ENCODE measurements at regions not wholly inside any gene's neighbourhood (a gene's known extent, or its start where the extent isn't known, plus 50 kb on each side); places are given as distances from the start of the nearest gene placed in this dataset.

- H3K27ac Mint-ChIP-seq, result no peak overlapping the region
- H3K36me3 Mint-ChIP-seq (ENCODE audit: low read depth), result no peaks in the 10 kb centered on the region
- ATAC-seq (no peak), DNase-seq (no peak)
- POLR2A ChIA-PET, result no interaction called here
- CTCF ChIA-PET, result no interaction called here
- no peaks in the 10 kb centered on the region for H3K27me3 Mint-ChIP-seq (ENCODE audit: low read depth)
- H3K4me3 Mint-ChIP-seq, result no peak overlapping the region
- H3K9me3 Mint-ChIP-seq (ENCODE audit: insufficient read depth), result no peaks in the 10 kb centered on the region
- no peaks in the 10 kb centered on the region for H3K4me1 Mint-ChIP-seq (ENCODE audit: low read depth)
Observed at GRCh38 chr11:21911061-21911460, 281.8 kb upstream of the ANO5 start.

GRCh38 chr11:21912285-21912684, 280.6 kb upstream of the ANO5 start:
- Mint-ChIP-seq H3K27me3 (ENCODE audit: low read depth) (no peaks in the 10 kb centered on the region), H3K9me3 (ENCODE audit: insufficient read depth) (no peaks in the 10 kb centered on the region), H3K36me3 (ENCODE audit: low read depth) (no peaks in the 10 kb centered on the region), H3K27ac (no peak overlapping the region), H3K4me1 (ENCODE audit: low read depth) (no peaks in the 10 kb centered on the region), H3K4me3 (no peak overlapping the region)
- POLR2A ChIA-PET, result interaction anchor here (0.6 kb wide), 1 partner anchor 214 kb away, joined by 3 read pairs; no protein-coding TSS in a partner anchor
- CTCF ChIA-PET, result no interaction called here
- DNase-seq, result no peak
- ATAC-seq, result no peak

GRCh38 chr11:21921151-21921550, 271.7 kb upstream of the ANO5 start:
- CTCF ChIA-PET, result no interaction called here

GRCh38 chr11:21924262-21924661, 268.6 kb upstream of the ANO5 start:
- Mint-ChIP-seq H3K4me3 (no peak overlapping the region), H3K9me3 (ENCODE audit: insufficient read depth) (peaks cover 7% of the 10 kb centered on the region), H3K36me3 (ENCODE audit: low read depth) (no peaks in the 10 kb centered on the region), H3K27me3 (ENCODE audit: low read depth) (no peaks in the 10 kb centered on the region), H3K27ac (no peak overlapping the region), H3K4me1 (ENCODE audit: low read depth) (no peaks in the 10 kb centered on the region)
- POLR2A ChIA-PET, result no interaction called here
- CTCF ChIA-PET, result no interaction called here
- ATAC-seq (no peak), DNase-seq (no peak)

More at GRCh38 chr11:21921151-21921550, 271.7 kb upstream of the ANO5 start:
- DNase-seq, result no peak
- Mint-ChIP-seq H3K4me3 (no peak overlapping the region), H3K27me3 (ENCODE audit: low read depth) (no peaks in the 10 kb centered on the region), H3K36me3 (ENCODE audit: low read depth) (no peaks in the 10 kb centered on the region), H3K4me1 (ENCODE audit: low read depth) (no peaks in the 10 kb centered on the region), H3K9me3 (ENCODE audit: insufficient read depth) (no peaks in the 10 kb centered on the region), H3K27ac (no peak overlapping the region)
- POLR2A ChIA-PET, result no interaction called here
- ATAC-seq, result no peak

- no peaks in the 10 kb centered on the region for H3K4me1 Mint-ChIP-seq (ENCODE audit: low read depth)
- ChIA-PET POLR2A (no interaction called here), CTCF (no interaction called here)
- H3K36me3 Mint-ChIP-seq (ENCODE audit: low read depth), result no peaks in the 10 kb centered on the region
- peaks cover 11% of the 10 kb centered on the region for H3K9me3 Mint-ChIP-seq (ENCODE audit: insufficient read depth)
- DNase-seq (no peak), ATAC-seq (no peak)
- H3K27me3 Mint-ChIP-seq (ENCODE audit: low read depth), result no peaks in the 10 kb centered on the region
- H3K27ac Mint-ChIP-seq, result no peak overlapping the region
- no peak overlapping the region for H3K4me3 Mint-ChIP-seq
Observed at GRCh38 chr11:21927628-21928027, 265.3 kb upstream of the ANO5 start.

- no peak overlapping the region for H3K4me3 Mint-ChIP-seq
Observed at GRCh38 chr11:21928847-21929246, 264.0 kb upstream of the ANO5 start.

GRCh38 chr11:21930408-21930807, 262.5 kb upstream of the ANO5 start:
- POLR2A ChIA-PET, result no interaction called here
- ATAC-seq, result no peak

More at GRCh38 chr11:21928847-21929246, 264.0 kb upstream of the ANO5 start:
- no peak for DNase-seq
- no peaks in the 10 kb centered on the region for H3K4me1 Mint-ChIP-seq (ENCODE audit: low read depth)
- no peaks in the 10 kb centered on the region for H3K27me3 Mint-ChIP-seq (ENCODE audit: low read depth)
- peaks cover 11% of the 10 kb centered on the region for H3K9me3 Mint-ChIP-seq (ENCODE audit: insufficient read depth)
- no peak overlapping the region for H3K27ac Mint-ChIP-seq
- no peaks in the 10 kb centered on the region for H3K36me3 Mint-ChIP-seq (ENCODE audit: low read depth)
- no peak for ATAC-seq
- CTCF ChIA-PET, result no interaction called here
- POLR2A ChIA-PET, result no interaction called here

GRCh38 chr11:21931436-21932101, 261.3 kb upstream of the ANO5 start:
- no peak for DNase-seq
- ATAC-seq, result no peak
- peaks cover 11% of the 10 kb centered on the region for H3K9me3 Mint-ChIP-seq (ENCODE audit: insufficient read depth)
- no peaks in the 10 kb centered on the region for H3K4me1 Mint-ChIP-seq (ENCODE audit: low read depth)
- ChIA-PET CTCF (no interaction called here), POLR2A (no interaction called here)
- no peak overlapping the region for H3K4me3 Mint-ChIP-seq
- no peak overlapping the region for H3K27ac Mint-ChIP-seq
- H3K27me3 Mint-ChIP-seq (ENCODE audit: low read depth), result no peaks in the 10 kb centered on the region
- H3K36me3 Mint-ChIP-seq (ENCODE audit: low read depth), result no peaks in the 10 kb centered on the region

More at GRCh38 chr11:21930408-21930807, 262.5 kb upstream of the ANO5 start:
- Mint-ChIP-seq H3K27me3 (ENCODE audit: low read depth) (no peaks in the 10 kb centered on the region), H3K36me3 (ENCODE audit: low read depth) (no peaks in the 10 kb centered on the region), H3K27ac (no peak overlapping the region), H3K9me3 (ENCODE audit: insufficient read depth) (peaks cover 11% of the 10 kb centered on the region), H3K4me1 (ENCODE audit: low read depth) (no peaks in the 10 kb centered on the region), H3K4me3 (no peak overlapping the region)
- CTCF ChIA-PET, result no interaction called here
- no peak for DNase-seq

- no peaks in the 10 kb centered on the region for H3K27me3 Mint-ChIP-seq (ENCODE audit: low read depth)
- ATAC-seq (no peak), DNase-seq (no peak)
- ChIA-PET CTCF (no interaction called here), POLR2A (no interaction called here)
- H3K4me1 Mint-ChIP-seq (ENCODE audit: low read depth), result no peaks in the 10 kb centered on the region
- no peak overlapping the region for H3K4me3 Mint-ChIP-seq
- no peaks in the 10 kb centered on the region for H3K36me3 Mint-ChIP-seq (ENCODE audit: low read depth)
- H3K27ac Mint-ChIP-seq, result no peak overlapping the region
- H3K9me3 Mint-ChIP-seq (ENCODE audit: insufficient read depth), result peaks cover 6% of the 10 kb centered on the region
Observed at GRCh38 chr11:21933095-21933494, 259.8 kb upstream of the ANO5 start.

GRCh38 chr11:21944577-21944976, 248.3 kb upstream of the ANO5 start:
- Mint-ChIP-seq H3K36me3 (ENCODE audit: low read depth) (no peaks in the 10 kb centered on the region), H3K27ac (no peak overlapping the region), H3K4me3 (no peak overlapping the region), H3K4me1 (ENCODE audit: low read depth) (no peaks in the 10 kb centered on the region), H3K27me3 (ENCODE audit: low read depth) (no peaks in the 10 kb centered on the region), H3K9me3 (ENCODE audit: insufficient read depth) (peaks cover 4% of the 10 kb centered on the region)
- DNase-seq (no peak), ATAC-seq (no peak)
- ChIA-PET CTCF (no interaction called here), POLR2A (no interaction called here)

GRCh38 chr11:21948876-21949275, 244.0 kb upstream of the ANO5 start:
- H3K36me3 Mint-ChIP-seq (ENCODE audit: low read depth), result no peaks in the 10 kb centered on the region
- ATAC-seq (no peak), DNase-seq (no peak)
- H3K9me3 Mint-ChIP-seq (ENCODE audit: insufficient read depth), result peaks cover 7% of the 10 kb centered on the region
- H3K4me3 Mint-ChIP-seq, result no peak overlapping the region
- H3K4me1 Mint-ChIP-seq (ENCODE audit: low read depth), result no peaks in the 10 kb centered on the region
- ChIA-PET POLR2A (no interaction called here), CTCF (no interaction called here)
- H3K27me3 Mint-ChIP-seq (ENCODE audit: low read depth), result no peaks in the 10 kb centered on the region
- no peak overlapping the region for H3K27ac Mint-ChIP-seq

- ChIA-PET POLR2A (no interaction called here), CTCF (no interaction called here)
- no peaks in the 10 kb centered on the region for H3K4me1 Mint-ChIP-seq (ENCODE audit: low read depth)
- ATAC-seq (no peak), DNase-seq (no peak)
- no peak overlapping the region for H3K4me3 Mint-ChIP-seq
- H3K27me3 Mint-ChIP-seq (ENCODE audit: low read depth), result no peaks in the 10 kb centered on the region
- no peak overlapping the region for H3K27ac Mint-ChIP-seq
- no peaks in the 10 kb centered on the region for H3K36me3 Mint-ChIP-seq (ENCODE audit: low read depth)
- peaks cover 7% of the 10 kb centered on the region for H3K9me3 Mint-ChIP-seq (ENCODE audit: insufficient read depth)
Observed at GRCh38 chr11:21949763-21950413, 243.0 kb upstream of the ANO5 start.

- ChIA-PET POLR2A (no interaction called here), CTCF (no interaction called here)
- H3K4me1 Mint-ChIP-seq (ENCODE audit: low read depth), result no peaks in the 10 kb centered on the region
- no peak overlapping the region for H3K4me3 Mint-ChIP-seq
- H3K27ac Mint-ChIP-seq, result no peak overlapping the region
- no peaks in the 10 kb centered on the region for H3K36me3 Mint-ChIP-seq (ENCODE audit: low read depth)
- ATAC-seq (no peak), DNase-seq (no peak)
- no peaks in the 10 kb centered on the region for H3K27me3 Mint-ChIP-seq (ENCODE audit: low read depth)
- no peaks in the 10 kb centered on the region for H3K9me3 Mint-ChIP-seq (ENCODE audit: insufficient read depth)
Observed at GRCh38 chr11:21963013-21963412, 229.9 kb upstream of the ANO5 start.
